Fibroblast of mammary gland (primary cell): ENCODE measurements at regions not wholly inside any gene's neighbourhood (a gene's known extent, or its start where the extent isn't known, plus 50 kb on each side); places are given as distances from the start of the nearest gene placed in this dataset.

ENCODE experiments used
- DNase-seq: peaks from one replicate; pipeline ENCODE4 v3.0.0-alpha.2; 2010; ENCODE audit warnings: low read depth
- H3K4me3 ChIP-seq: 2 replicates; pipeline ENCODE4 v1.5.1; 2011; ENCODE audit warnings: low read depth, mild to moderate bottlenecking, low read length, moderate library complexity; ENCODE audit not compliant: control insufficient read depth
- CTCF ChIP-seq: conservative IDR thresholded peaks from 2 replicates; pipeline ENCODE4 v1.5.1; 2011; ENCODE audit warnings: low read depth, low read length, inconsistent platforms; ENCODE audit not compliant: control insufficient read depth, insufficient read depth

- H3K4me3 ChIP-seq, result no peak overlapping the region
- no peak for DNase-seq
- TF ChIP-seq CTCF, result no peak
These were observed 266.3 kb downstream of the TLR4 start for GRCh38 chr9:117970276-117971050.

- no peak for DNase-seq
- H3K4me3 ChIP-seq, result no peak overlapping the region
- no peak for TF ChIP-seq CTCF
These were observed 269.9 kb downstream of the TLR4 start for GRCh38 chr9:117974108-117974507.

GRCh38 chr9:117979914-117980313 lies 275.7 kb downstream of the TLR4 start:
- no peak for TF ChIP-seq CTCF
- no peak for DNase-seq
- H3K4me3 ChIP-seq, result no peak overlapping the region

GRCh38 chr9:117987945-117988344 lies 283.7 kb downstream of the TLR4 start:
- H3K4me3 ChIP-seq, result no peak overlapping the region
- DNase-seq, result no peak
- no peak for TF ChIP-seq CTCF

GRCh38 chr9:117992006-117992405 lies 287.8 kb downstream of the TLR4 start:
- no peak for TF ChIP-seq CTCF
- DNase-seq, result no peak
- H3K4me3 ChIP-seq, result no peak overlapping the region

- peak; percentile 38 for DNase-seq
- TF ChIP-seq CTCF, result no peak
- H3K4me3 ChIP-seq, result no peak overlapping the region
These were observed 296.4 kb downstream of the TLR4 start for GRCh38 chr9:118000581-118000980.
